Heart left ventricle (tissue), 16 donors: ENCODE measurements at regions not wholly inside any gene's neighbourhood (a gene's known extent, or its start where the extent isn't known, plus 50 kb on each side); places are given as distances from the start of the nearest gene placed in this dataset.
A peak's percentile ranks its signal among the peaks of the same experiment; 100 is the strongest.

Experiments
- ATAC-seq, 4 donors: fragments of 200-7000 bp; cut with Tn5 transposase; one replicate each; pipeline ENCODE4 v1.9.1; 2020 to 2022; ENCODE audit warnings: moderate library complexity in 4 of 4, mild to moderate bottlenecking in 3 of 4, moderate number of reproducible peaks in 1 of 4
- DNase-seq, 5 donors: peaks; one replicate each; pipeline ENCODE4 v3.0.0-alpha.2; 2020
- H3K27ac ChIP-seq, 12 donors: fragments of 200-600 bp; sonication (generic) in 4 of 12; one replicate each; pipeline versions ENCODE4 v1.5.0 to v1.8.0; 2016 to 2022; ENCODE audit warnings: mild to moderate bottlenecking in 2 of 12
- H3K27me3 ChIP-seq, 9 donors: fragments of 200-600 bp; sonication (generic) in 2 of 9; one replicate each; pipeline versions ENCODE4 v1.5.1 to v1.8.0; 2016 to 2022; ENCODE audit warnings: mild to moderate bottlenecking in 3 of 9
- H3K36me3 ChIP-seq, 9 donors: fragments of 200-600 bp; sonication (generic) in 2 of 9; one replicate each; pipeline versions ENCODE4 v1.5.0 to v1.8.0; 2018 to 2022; ENCODE audit warnings: mild to moderate bottlenecking in 2 of 9
- H3K4me1 ChIP-seq, 12 donors: fragments of 200-600 bp; sonication (generic) in 4 of 12; one replicate each; pipeline versions ENCODE4 v1.5.0 to v1.8.0; 2016 to 2022; ENCODE audit warnings: mild to moderate bottlenecking in 3 of 12
- H3K4me3 ChIP-seq, 12 donors: fragments of 200-600 bp; sonication (generic) in 4 of 12; one replicate each; pipeline versions ENCODE4 v1.5.0 to v1.8.0; 2017 to 2022; ENCODE audit warnings: mild to moderate bottlenecking in 9 of 12, moderate library complexity in 4 of 12
- H3K9me3 ChIP-seq, 12 donors: fragments of 200-600 bp; sonication (generic) in 4 of 12; one replicate each; pipeline versions ENCODE4 v1.5.0 to v1.8.0; 2016 to 2022; ENCODE audit warnings: mild to moderate bottlenecking in 1 of 12
- POLR2A ChIP-seq, 2 donors: fragments of 450-650 bp; IDR thresholded peaks; one replicate each; pipeline ENCODE4 v1.6.1; 2017; ENCODE audit warnings: antibody characterized with exemption in 2 of 2, mild to moderate bottlenecking in 2 of 2, moderate library complexity in 2 of 2
- WGBS, 4 donors: extraction: QIAGEN DNeasy Blood & Tissue Kit in 2 of 4; methylation state at CpG; one replicate each; pipeline versions ENCODE4 v1.1.5 to v1.1.7; 2013 to 2018; 5-methylcytosine and 5-hydroxymethylcytosine counted together
- intact Hi-C, 10 donors: fragments of 100-400 bp; cut with DNase I; formaldehyde crosslinking; loops; one replicate each; pipeline versions ENCODE4 v1.11.1 to v1.14.2; 2022
- TF ChIP-seq, protein P1 (sequence below), 12 donors: fragments of 200-600 bp; sonication (generic) in 4 of 12; IDR thresholded peaks; one replicate each; pipeline versions ENCODE4 v1.5.0 to v1.8.0; 2018 to 2022; ENCODE audit warnings: antibody characterized with exemption in 12 of 12, mild to moderate bottlenecking in 5 of 12
- donor health status: ischemic (EF 13 %, LVEDD 7.1; RV severe dilation, severe dysfunction).
- donor health status: healthy with polysubstance abuse.
- donor health status: DM: no; HTN: yes; CAD: no.
- donor health status: DM: no; HTN: no; CAD: no.
- donor health status: ischemic (EF 25% LVEDD 6.9; RV normal size, moderate dysfunction).
- donor health status: ischemic (EF 25% LVEDD 5.7; RV mildly dilated, moderate dysfunction).
- donor health status: healthy.
- donor health status: DM: yes; HTN: yes; CAD: no.
- donor health status: ischemic (EF 35%, LVEDD 5.7; RV mildly dilated, moderate dysfunction).
- donor health status: nonischemic (EF 11% LVEDD 7.7; RV severe dilation, severe dysfunction).
- donor health status: DM: yes; HTN: yes; CAD: no.
- donor health status: PGD.
- donor health status: ischemic (EF 29% LVEDD 5.4; RV normal size, mild dysfunction).
- donor health status: nonischemic (EF 23%, LVEDD 6.1; RV moderate dilation, normal function).

GRCh38 chr9:82512728-82513127 lies 524.2 kb downstream of the SPATA31D1 start:
- ATAC-seq (peak in 2 of 4 donors; percentile 65 to 76), DNase-seq (no peak)
- intact Hi-C loops = no loop called here
- Histone ChIP-seq H3K27ac (peak overlapping the region in 6 of 12 donors; percentile 9 to 71 (median 51)), H3K36me3 (no peaks in the 10 kb centered on the region), H3K4me3 (no peak overlapping the region), H3K27me3 (no peaks in the 10 kb centered on the region), H3K4me1 (peaks cover 0 to 25% (median 10%) of the 10 kb centered on the region in 12 donors), H3K9me3 (no peaks in the 10 kb centered on the region)
- TF ChIP-seq, protein P1, sequence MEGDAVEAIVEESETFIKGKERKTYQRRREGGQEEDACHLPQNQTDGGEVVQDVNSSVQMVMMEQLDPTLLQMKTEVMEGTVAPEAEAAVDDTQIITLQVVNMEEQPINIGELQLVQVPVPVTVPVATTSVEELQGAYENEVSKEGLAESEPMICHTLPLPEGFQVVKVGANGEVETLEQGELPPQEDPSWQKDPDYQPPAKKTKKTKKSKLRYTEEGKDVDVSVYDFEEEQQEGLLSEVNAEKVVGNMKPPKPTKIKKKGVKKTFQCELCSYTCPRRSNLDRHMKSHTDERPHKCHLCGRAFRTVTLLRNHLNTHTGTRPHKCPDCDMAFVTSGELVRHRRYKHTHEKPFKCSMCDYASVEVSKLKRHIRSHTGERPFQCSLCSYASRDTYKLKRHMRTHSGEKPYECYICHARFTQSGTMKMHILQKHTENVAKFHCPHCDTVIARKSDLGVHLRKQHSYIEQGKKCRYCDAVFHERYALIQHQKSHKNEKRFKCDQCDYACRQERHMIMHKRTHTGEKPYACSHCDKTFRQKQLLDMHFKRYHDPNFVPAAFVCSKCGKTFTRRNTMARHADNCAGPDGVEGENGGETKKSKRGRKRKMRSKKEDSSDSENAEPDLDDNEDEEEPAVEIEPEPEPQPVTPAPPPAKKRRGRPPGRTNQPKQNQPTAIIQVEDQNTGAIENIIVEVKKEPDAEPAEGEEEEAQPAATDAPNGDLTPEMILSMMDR (IDR thresholded peaks at IDR 0.05) = no peak
- WGBS, 4 donors = 82 to 86% (median 84%) methylated on average over 5 of the region's 5 CpGs

GRCh38 chr9:82513242-82513751 lies 524.7 kb downstream of the SPATA31D1 start:
- Histone ChIP-seq H3K27me3 (no peaks in the 10 kb centered on the region), H3K27ac (peak overlapping the region in 8 of 12 donors; percentile 9 to 71 (median 42)), H3K36me3 (no peaks in the 10 kb centered on the region), H3K9me3 (no peaks in the 10 kb centered on the region), H3K4me3 (no peak overlapping the region), H3K4me1 (peaks cover 0 to 25% (median 10%) of the 10 kb centered on the region in 12 donors)
- ATAC-seq (peak; percentile 52 to 85 (median 70)), DNase-seq (peak in 1 of 5 donors; percentile 5)
- 32 to 44% (median 40%) methylated on average over 5 of the region's 5 CpGs for WGBS, 4 donors
- TF ChIP-seq, protein P1 (IDR thresholded peaks at IDR 0.05) = no peak
- no peak for TF ChIP-seq POLR2A (IDR thresholded peaks at IDR 0.05)
- intact Hi-C loops = no loop called here

GRCh38 chr9:82513976-82514735 lies 525.6 kb downstream of the SPATA31D1 start:
- DNase-seq = no peak
- Histone ChIP-seq H3K4me1 (peaks cover 0 to 25% (median 10%) of the 10 kb centered on the region in 12 donors), H3K9me3 (no peaks in the 10 kb centered on the region), H3K27ac (peak overlapping the region in 5 of 12 donors; percentile 1 to 71 (median 44)), H3K4me3 (no peak overlapping the region), H3K36me3 (no peaks in the 10 kb centered on the region), H3K27me3 (no peaks in the 10 kb centered on the region)
- ATAC-seq = peak in 1 of 4 donors; percentile 41
- 46 to 56% (median 53%) methylated on average over 3 of the region's 3 CpGs for WGBS, 4 donors
- TF ChIP-seq, protein P1 (IDR thresholded peaks at IDR 0.05) = no peak
- no peak for TF ChIP-seq POLR2A (IDR thresholded peaks at IDR 0.05)
- intact Hi-C loops = no loop called here

- TF ChIP-seq, protein P1 (IDR thresholded peaks at IDR 0.05) = no peak
- TF ChIP-seq POLR2A (IDR thresholded peaks at IDR 0.05) = no peak
- H3K4me3 ChIP-seq = no peak overlapping the region
- DNase-seq = no peak
- H3K4me1 ChIP-seq = peaks cover 0 to 14% (median 8%) of the 10 kb centered on the region in 12 donors
- intact Hi-C loops = no loop called here
- no peaks in the 10 kb centered on the region for H3K27me3 ChIP-seq
- H3K9me3 ChIP-seq = no peaks in the 10 kb centered on the region
- H3K27ac ChIP-seq = no peak overlapping the region
- no peaks in the 10 kb centered on the region for H3K36me3 ChIP-seq
- no peak for ATAC-seq
These were observed 530.3 kb downstream of the SPATA31D1 start for GRCh38 chr9:82518868-82519267.
